ENCODE measurements at regions not wholly inside any gene's neighbourhood (a gene's known extent, or its start where the extent isn't known, plus 50 kb on each side); places are given as distances from the start of the nearest gene placed in this dataset.
"Not testable (repeated sequence)": the region's sequence is repeated elsewhere in the genome, so short reads cannot be mapped to it uniquely, and the experiment has no call there.

DNA sequence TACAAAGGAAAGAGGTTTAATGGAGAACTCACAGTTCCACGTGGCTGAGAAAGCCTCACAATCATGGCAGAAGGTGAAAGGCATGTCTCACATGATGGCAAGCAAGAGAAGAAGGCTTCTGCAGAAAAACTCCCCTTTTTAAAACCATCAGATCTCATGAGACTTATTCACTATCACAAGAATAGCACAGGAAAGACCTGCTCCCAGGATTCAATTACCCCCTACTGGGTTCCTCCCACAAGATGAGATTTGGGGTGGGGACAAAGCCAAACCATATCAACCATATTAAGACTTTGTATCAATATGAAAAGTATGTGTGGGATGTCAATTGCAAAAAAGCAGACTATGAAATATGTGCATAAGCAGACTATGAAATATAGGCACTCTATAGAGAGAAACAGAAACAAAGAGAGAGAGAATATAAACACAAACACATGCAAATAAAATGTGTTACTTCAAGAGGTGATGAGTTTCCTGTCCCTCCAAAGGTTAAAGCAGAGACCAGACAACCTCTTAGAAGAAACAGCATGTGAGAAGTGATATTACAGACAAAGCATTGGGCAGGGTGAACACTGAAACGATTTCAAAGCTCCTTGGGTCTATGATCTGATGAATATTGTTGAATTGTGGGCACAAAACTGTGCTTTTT is 151.2 kb upstream of the KRR1 start:
- DNase-seq: no peak
- CTCF ChIA-PET: interaction anchor here (0.6 to 0.8 kb wide), 2 partner anchors 100 to 369 kb away, joined by 3 to 6 read pairs; partner anchors contain the start of gene PHLDA1
- peaks cover 6% of the 10 kb centered on the region for H3K4me1 Mint-ChIP-seq (ENCODE audit: low read depth)
- H3K36me3 Mint-ChIP-seq (ENCODE audit: low read depth): no peaks in the 10 kb centered on the region
- intact Hi-C loops (cut with micrococcal nuclease): no loop called here
- H3K9me3 Mint-ChIP-seq: no peaks in the 10 kb centered on the region
- H3K27ac Mint-ChIP-seq: no peak overlapping the region
- H3K4me3 Mint-ChIP-seq: no peak overlapping the region
- peaks cover 2% of the 10 kb centered on the region for H3K27me3 Mint-ChIP-seq (ENCODE audit: low read depth)

DNA sequence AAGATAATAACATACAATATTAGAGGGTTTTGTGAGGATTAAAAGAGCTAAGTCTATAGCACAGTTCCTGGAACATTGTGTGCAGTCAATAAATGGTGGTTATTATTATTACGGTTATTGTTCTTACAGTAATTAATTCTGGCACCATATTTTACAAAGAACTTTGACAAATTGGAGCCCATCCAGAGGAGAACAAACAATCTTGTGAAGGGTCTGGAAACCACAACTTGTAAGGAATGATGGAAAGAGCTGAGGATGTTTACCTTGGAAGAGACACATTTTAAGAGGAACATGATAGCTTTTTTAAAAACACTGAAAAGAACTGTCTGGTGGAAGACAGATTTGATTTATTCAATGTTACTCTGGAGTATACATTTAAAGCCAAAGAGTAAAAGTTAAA is 150.5 kb upstream of the KRR1 start:
- Mint-ChIP-seq H3K36me3 (ENCODE audit: low read depth) (no peaks in the 10 kb centered on the region), H3K9me3 (no peaks in the 10 kb centered on the region), H3K27ac (no peak overlapping the region), H3K27me3 (ENCODE audit: low read depth) (peaks cover 2% of the 10 kb centered on the region), H3K4me1 (ENCODE audit: low read depth) (peaks cover 6% of the 10 kb centered on the region), H3K4me3 (no peak overlapping the region)
- CTCF ChIA-PET: no interaction called here
- no peak for DNase-seq
- intact Hi-C loops (cut with micrococcal nuclease): no loop called here

- intact Hi-C loops (cut with micrococcal nuclease): loop anchor here (1.0 kb wide), 1 partner anchor 23 kb away; no protein-coding TSS in a partner anchor
- no peak for DNase-seq
- Mint-ChIP-seq H3K27me3 (ENCODE audit: low read depth) (peaks cover 2% of the 10 kb centered on the region), H3K36me3 (ENCODE audit: low read depth) (no peaks in the 10 kb centered on the region), H3K27ac (no peak overlapping the region), H3K9me3 (no peaks in the 10 kb centered on the region), H3K4me1 (ENCODE audit: low read depth) (peaks cover 6% of the 10 kb centered on the region), H3K4me3 (no peak overlapping the region)
- CTCF ChIA-PET: interaction anchor here (0.6 kb wide), 1 partner anchor 153 kb away, joined by 3 read pairs; no protein-coding TSS in a partner anchor
Observed at GRCh38 chr12:75660805-75661404, 149.5 kb upstream of the KRR1 start.

DNA sequence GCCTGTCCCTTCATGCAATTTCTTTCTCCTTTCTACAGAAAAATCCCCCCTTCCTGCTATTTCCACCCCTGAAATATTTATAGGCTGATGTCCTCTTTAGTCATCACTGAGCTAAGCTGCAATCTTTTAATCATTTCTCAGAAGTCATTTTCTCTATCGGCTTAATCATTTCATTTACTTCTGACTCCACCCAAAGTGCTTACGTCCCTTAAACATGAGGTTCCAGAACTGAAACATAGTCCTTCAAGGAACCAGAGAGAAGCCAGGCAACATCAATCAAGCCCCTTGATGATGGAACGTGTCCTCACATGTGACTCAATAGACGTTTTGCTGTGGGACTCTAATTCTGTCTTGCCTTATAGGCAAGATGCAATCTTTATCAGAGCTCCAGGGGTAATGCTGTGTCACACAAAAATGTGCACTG is 148.7 kb upstream of the KRR1 start:
- Mint-ChIP-seq H3K36me3 (ENCODE audit: low read depth) (no peaks in the 10 kb centered on the region), H3K27ac (no peak overlapping the region), H3K4me1 (ENCODE audit: low read depth) (peaks cover 9% of the 10 kb centered on the region), H3K4me3 (no peak overlapping the region), H3K27me3 (ENCODE audit: low read depth) (peaks cover 2% of the 10 kb centered on the region), H3K9me3 (no peaks in the 10 kb centered on the region)
- CTCF ChIA-PET: no interaction called here
- peak; percentile 9 for DNase-seq
- intact Hi-C loops (cut with micrococcal nuclease): loop anchor here (1.0 kb wide), 1 partner anchor 24 kb away; no protein-coding TSS in a partner anchor

- Mint-ChIP-seq H3K27me3 (ENCODE audit: low read depth) (peaks cover 2% of the 10 kb centered on the region), H3K27ac (no peak overlapping the region), H3K4me1 (ENCODE audit: low read depth) (peaks cover 9% of the 10 kb centered on the region), H3K4me3 (no peak overlapping the region), H3K36me3 (ENCODE audit: low read depth) (no peaks in the 10 kb centered on the region), H3K9me3 (no peaks in the 10 kb centered on the region)
- intact Hi-C loops (cut with micrococcal nuclease): loop anchor here (2.0 to 5.0 kb wide), 2 partner anchors 63 to 362 kb away; no protein-coding TSS in a partner anchor
- CTCF ChIA-PET: no interaction called here
- peak; percentile 16 for DNase-seq
Observed at GRCh38 chr12:75658901-75659823, 147.8 kb upstream of the KRR1 start.

GRCh38 chr12:75658286-75658685 is 146.9 kb upstream of the KRR1 start:
- H3K36me3 Mint-ChIP-seq (ENCODE audit: low read depth): no peaks in the 10 kb centered on the region

GRCh38 chr12:75657831-75658230 is 146.4 kb upstream of the KRR1 start:
- Mint-ChIP-seq H3K27ac (no peak overlapping the region), H3K4me3 (no peak overlapping the region), H3K27me3 (ENCODE audit: low read depth) (peaks cover 2% of the 10 kb centered on the region), H3K36me3 (ENCODE audit: low read depth) (no peaks in the 10 kb centered on the region), H3K9me3 (no peaks in the 10 kb centered on the region), H3K4me1 (ENCODE audit: low read depth) (peaks cover 9% of the 10 kb centered on the region)
- intact Hi-C loops (cut with micrococcal nuclease): loop anchor here (2.0 to 5.0 kb wide), 2 partner anchors 64 to 363 kb away; no protein-coding TSS in a partner anchor
- DNase-seq: no peak
- CTCF ChIA-PET: interaction anchor here (0.6 kb wide), 1 partner anchor 1257 kb away, joined by 6 read pairs; no protein-coding TSS in a partner anchor

More at GRCh38 chr12:75658286-75658685, 146.9 kb upstream of the KRR1 start:
- Mint-ChIP-seq H3K4me1 (ENCODE audit: low read depth) (peaks cover 9% of the 10 kb centered on the region), H3K4me3 (no peak overlapping the region), H3K27ac (no peak overlapping the region), H3K9me3 (no peaks in the 10 kb centered on the region), H3K27me3 (ENCODE audit: low read depth) (peaks cover 2% of the 10 kb centered on the region)
- intact Hi-C loops (cut with micrococcal nuclease): loop anchor here (2.0 to 5.0 kb wide), 2 partner anchors 64 to 363 kb away; no protein-coding TSS in a partner anchor
- no peak for DNase-seq
- CTCF ChIA-PET: no interaction called here

- intact Hi-C loops (cut with micrococcal nuclease): loop anchor here (5.0 kb wide), 1 partner anchor 65 kb away; no protein-coding TSS in a partner anchor
- H3K36me3 Mint-ChIP-seq (ENCODE audit: low read depth); DNase-seq; H3K9me3 Mint-ChIP-seq; H3K27ac Mint-ChIP-seq; H3K4me1 Mint-ChIP-seq (ENCODE audit: low read depth); H3K27me3 Mint-ChIP-seq (ENCODE audit: low read depth); H3K4me3 Mint-ChIP-seq: not testable (repeated sequence)
- CTCF ChIA-PET: interaction anchor here (0.6 kb wide), 1 partner anchor 1257 kb away, joined by 6 read pairs; no protein-coding TSS in a partner anchor
Observed at GRCh38 chr12:75657354-75657753, 145.9 kb upstream of the KRR1 start.

- peaks cover 9% of the 10 kb centered on the region for H3K4me1 Mint-ChIP-seq (ENCODE audit: low read depth)
- no peaks in the 10 kb centered on the region for H3K36me3 Mint-ChIP-seq (ENCODE audit: low read depth)
- intact Hi-C loops (cut with micrococcal nuclease): loop anchor here (5.0 kb wide), 1 partner anchor 66 kb away; no protein-coding TSS in a partner anchor
- H3K27me3 Mint-ChIP-seq (ENCODE audit: low read depth): peaks cover 2% of the 10 kb centered on the region
- CTCF ChIA-PET: no interaction called here
- H3K9me3 Mint-ChIP-seq: no peaks in the 10 kb centered on the region
- no peak overlapping the region for H3K4me3 Mint-ChIP-seq
- no peak overlapping the region for H3K27ac Mint-ChIP-seq
- no peak for DNase-seq
Observed at GRCh38 chr12:75656648-75657047, 145.2 kb upstream of the KRR1 start.

DNA sequence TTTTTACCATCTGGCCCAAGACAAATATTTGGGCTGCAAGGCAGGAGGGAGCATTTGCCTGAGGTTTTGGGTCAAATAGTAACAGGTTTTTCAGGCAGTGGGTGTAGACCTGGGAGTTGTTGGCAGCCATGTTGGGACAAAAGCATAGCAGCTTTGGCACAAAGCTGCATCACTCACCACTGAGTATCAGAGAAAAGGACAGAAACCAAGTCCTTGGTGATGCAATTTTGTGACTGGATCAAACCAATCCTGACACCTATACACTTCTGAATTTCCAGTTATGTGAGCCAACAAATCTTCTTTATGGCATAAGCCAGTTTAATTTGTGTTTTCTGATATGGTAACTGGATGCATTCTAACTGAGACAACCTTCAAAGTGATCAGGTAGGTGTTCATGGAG is 144.8 kb upstream of the KRR1 start:
- CTCF ChIA-PET: no interaction called here
- no peak overlapping the region for H3K27ac Mint-ChIP-seq
- no peak overlapping the region for H3K4me3 Mint-ChIP-seq
- H3K9me3 Mint-ChIP-seq: no peaks in the 10 kb centered on the region
- DNase-seq: no peak
- peaks cover 2% of the 10 kb centered on the region for H3K27me3 Mint-ChIP-seq (ENCODE audit: low read depth)
- H3K36me3 Mint-ChIP-seq (ENCODE audit: low read depth): no peaks in the 10 kb centered on the region
- intact Hi-C loops (cut with micrococcal nuclease): loop anchor here (5.0 kb wide), 1 partner anchor 66 kb away; no protein-coding TSS in a partner anchor
- peaks cover 9% of the 10 kb centered on the region for H3K4me1 Mint-ChIP-seq (ENCODE audit: low read depth)

DNA sequence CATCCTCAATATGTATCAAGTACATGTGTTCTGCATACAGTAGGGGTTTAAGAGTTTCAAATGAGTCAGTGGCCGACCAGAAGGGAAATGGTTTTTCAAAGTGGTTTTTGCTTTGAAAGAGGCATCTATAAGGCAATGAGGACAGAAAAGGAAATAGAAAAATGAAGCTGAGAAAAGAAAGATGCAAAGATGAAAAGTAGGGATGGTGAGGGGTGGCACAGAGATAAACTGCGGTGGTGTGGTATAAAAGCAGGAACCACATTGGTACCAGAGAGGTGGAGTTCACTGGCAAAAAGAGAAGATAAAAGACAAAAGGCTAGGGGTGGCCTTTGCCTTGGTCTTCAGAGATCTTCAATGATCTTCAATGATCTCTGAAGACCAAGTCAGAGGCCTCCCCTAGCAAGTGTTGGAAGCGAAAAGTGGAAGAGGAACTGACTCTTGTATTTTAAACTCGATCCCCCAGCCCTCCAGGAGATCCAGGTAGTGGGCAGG is 144.0 kb upstream of the KRR1 start:
- Mint-ChIP-seq H3K9me3 (no peaks in the 10 kb centered on the region), H3K36me3 (ENCODE audit: low read depth) (no peaks in the 10 kb centered on the region), H3K4me1 (ENCODE audit: low read depth) (peaks cover 9% of the 10 kb centered on the region), H3K27ac (no peak overlapping the region), H3K27me3 (ENCODE audit: low read depth) (peaks cover 6% of the 10 kb centered on the region), H3K4me3 (no peak overlapping the region)
- CTCF ChIA-PET: no interaction called here
- intact Hi-C loops (cut with micrococcal nuclease): loop anchor here (5.0 kb wide), 1 partner anchor 67 kb away; no protein-coding TSS in a partner anchor
- no peak for DNase-seq

DNA sequence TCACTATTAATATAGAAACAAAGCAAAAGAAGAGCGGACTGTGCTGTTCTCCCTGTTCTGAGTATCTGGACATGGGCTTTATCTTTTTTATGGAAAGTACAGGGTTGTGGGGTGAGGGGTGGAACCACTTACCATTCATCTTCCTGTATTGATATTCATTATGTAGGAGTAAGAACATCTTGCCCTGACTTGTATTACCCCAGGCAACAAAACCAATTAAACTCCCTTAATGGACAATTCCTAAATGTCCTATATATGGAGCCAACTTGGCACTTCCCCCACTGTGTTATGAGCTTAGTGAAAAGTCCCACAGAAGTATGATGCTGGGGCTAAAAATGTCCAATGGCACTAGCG is 139.9 kb upstream of the KRR1 start:
- CTCF ChIA-PET: no interaction called here
- intact Hi-C loops (cut with micrococcal nuclease): no loop called here
- no peak for DNase-seq
- no peak overlapping the region for H3K27ac Mint-ChIP-seq
- H3K9me3 Mint-ChIP-seq: no peaks in the 10 kb centered on the region
- peaks cover 4% of the 10 kb centered on the region for H3K4me1 Mint-ChIP-seq (ENCODE audit: low read depth)
- H3K36me3 Mint-ChIP-seq (ENCODE audit: low read depth): no peaks in the 10 kb centered on the region
- H3K27me3 Mint-ChIP-seq (ENCODE audit: low read depth): peaks cover 19% of the 10 kb centered on the region
- no peak overlapping the region for H3K4me3 Mint-ChIP-seq
